Natural killer cell treated with Interleukin-12 subunit alpha and Interleukin-12 subunit beta and Interleukin-15 and Interleukin-18, amount 100 ng/mL, for 72 hours (primary cell): ENCODE measurements at regions not wholly inside any gene's neighbourhood (a gene's known extent, or its start where the extent isn't known, plus 50 kb on each side); places are given as distances from the start of the nearest gene placed in this dataset.

Experiments
- ATAC-seq, 2 donors: fragments of 150-1000 bp; cut with Tn5 transposase in 1 of 2; sonication (Bioruptor Pico), chemical (Tn5 transposase) in 1 of 2; 2 replicates each; pipeline ENCODE4 v1.10.0; 2021
- DNase-seq: peaks from one replicate; pipeline ENCODE4 v3.0.0; 2022; ENCODE audit warnings: low spot score
- H3K27ac Mint-ChIP-seq, 2 donors: 1 replicate in 1 of 2; 2 replicates in 1 of 2; pipeline ENCODE4 v1.8.0; 2022; ENCODE audit warnings: mixed read lengths in 2 of 2, mild to moderate bottlenecking in 1 of 2, moderate library complexity in 1 of 2
- H3K27me3 Mint-ChIP-seq, 2 donors: 1 replicate in 1 of 2; 2 replicates in 1 of 2; pipeline ENCODE4 v1.8.0; 2022; ENCODE audit warnings: mixed read lengths in 2 of 2
- H3K36me3 Mint-ChIP-seq: one replicate; pipeline ENCODE4 v1.8.0; 2022; ENCODE audit warnings: mixed read lengths
- H3K4me1 Mint-ChIP-seq, 2 donors: 1 replicate in 1 of 2; 2 replicates in 1 of 2; pipeline ENCODE4 v1.8.0; 2022; ENCODE audit warnings: low read depth in 2 of 2, mixed read lengths in 2 of 2, mild to moderate bottlenecking in 1 of 2
- H3K4me3 Mint-ChIP-seq: one replicate; pipeline ENCODE4 v1.8.0; 2022; ENCODE audit warnings: mixed read lengths
- H3K9me3 Mint-ChIP-seq: 2 replicates; pipeline ENCODE4 v1.8.0; 2022; ENCODE audit warnings: mixed read lengths

DNA sequence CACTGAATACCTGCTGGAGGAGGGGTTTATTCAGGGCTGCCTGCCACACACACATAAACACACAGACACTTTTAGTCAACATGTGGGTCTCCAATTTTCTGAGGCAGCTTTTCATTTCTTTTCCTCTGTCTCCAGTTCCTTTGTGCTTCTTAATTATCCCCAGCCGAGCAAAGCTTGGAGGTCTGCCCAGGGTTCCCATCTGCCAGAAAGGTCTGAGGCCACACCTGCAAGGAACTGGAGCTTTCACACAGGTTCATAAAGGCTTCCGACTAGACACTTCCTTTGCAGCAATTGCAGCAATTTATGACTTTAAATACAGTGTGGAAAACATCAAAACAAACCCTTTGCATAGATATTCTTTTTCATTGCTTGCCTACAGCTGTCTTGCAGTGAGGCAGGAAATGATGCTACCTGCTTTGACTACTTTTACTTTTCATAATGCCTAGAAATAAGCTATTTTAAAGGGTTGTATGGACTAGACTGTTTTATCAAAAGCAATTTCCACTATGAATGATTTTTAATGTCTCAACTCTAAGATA lies 1318.9 kb downstream of the AACS start:
- DNase-seq (no peak), ATAC-seq (no peak)
- Mint-ChIP-seq H3K4me3 (no peak overlapping the region), H3K9me3 (peaks cover 20% of the 10 kb centered on the region), H3K27ac (no peak overlapping the region), H3K27me3 (no peaks in the 10 kb centered on the region), H3K4me1 (no peaks in the 10 kb centered on the region), H3K36me3 (no peaks in the 10 kb centered on the region)

DNA sequence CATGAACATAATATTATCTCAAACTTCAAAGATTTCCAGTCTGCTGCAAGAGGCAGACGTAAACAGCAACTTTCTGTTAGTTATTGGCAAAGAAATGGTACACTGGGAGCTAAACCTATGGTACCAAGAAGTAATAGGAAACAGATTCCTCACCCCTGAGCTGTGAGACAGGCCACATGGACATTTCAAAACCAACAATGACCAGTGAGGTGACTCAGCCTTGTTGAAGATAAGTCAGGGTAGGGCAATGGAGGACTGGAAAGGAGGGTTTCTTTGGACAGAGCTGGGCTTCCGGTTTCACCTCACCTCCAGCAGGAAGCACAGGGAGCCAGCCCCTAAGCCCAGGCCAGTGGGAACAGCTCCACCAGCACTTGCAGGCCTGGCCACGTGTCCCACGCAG lies 1320.5 kb downstream of the AACS start:
- no peak overlapping the region for H3K27ac Mint-ChIP-seq
- peaks cover 20% of the 10 kb centered on the region for H3K9me3 Mint-ChIP-seq
- ATAC-seq (no peak), DNase-seq (no peak)
- no peaks in the 10 kb centered on the region for H3K27me3 Mint-ChIP-seq
- no peaks in the 10 kb centered on the region for H3K4me1 Mint-ChIP-seq
- H3K36me3 Mint-ChIP-seq: no peaks in the 10 kb centered on the region
- H3K4me3 Mint-ChIP-seq: no peak overlapping the region

DNA sequence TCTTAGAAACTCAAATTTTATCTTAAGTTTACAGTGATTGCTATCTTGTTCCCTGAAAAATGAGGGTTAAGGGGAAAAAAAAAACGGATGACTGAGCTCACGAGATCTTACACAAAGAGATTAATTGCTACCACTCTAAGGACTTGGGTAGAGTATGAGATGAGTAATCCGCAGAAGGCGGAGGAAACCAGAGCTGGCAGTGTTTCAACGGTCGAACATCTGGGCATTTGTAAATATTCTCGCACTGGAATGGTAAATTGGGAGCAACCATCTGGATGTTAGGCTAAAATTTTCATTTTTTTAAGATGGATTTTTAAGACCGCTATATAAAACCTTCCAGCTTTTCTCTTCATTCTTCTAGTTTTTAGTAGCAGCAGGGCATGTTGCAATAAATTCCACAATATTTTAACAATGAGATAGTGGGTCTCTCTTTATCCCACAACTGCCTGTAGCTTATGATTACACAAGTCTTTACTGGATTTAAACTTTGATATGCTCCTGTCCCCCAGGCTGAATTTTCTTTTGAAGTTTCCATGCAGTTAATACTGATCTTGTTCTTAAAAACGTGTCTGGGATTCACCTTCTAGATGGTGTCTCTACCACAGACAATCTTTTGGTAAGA lies 1324.1 kb downstream of the AACS start:
- Mint-ChIP-seq H3K4me3 (no peak overlapping the region), H3K4me1 (no peaks in the 10 kb centered on the region), H3K27ac (no peak overlapping the region), H3K9me3 (peaks cover 11% of the 10 kb centered on the region), H3K36me3 (no peaks in the 10 kb centered on the region), H3K27me3 (no peaks in the 10 kb centered on the region)
- ATAC-seq (no peak), DNase-seq (no peak)

DNA sequence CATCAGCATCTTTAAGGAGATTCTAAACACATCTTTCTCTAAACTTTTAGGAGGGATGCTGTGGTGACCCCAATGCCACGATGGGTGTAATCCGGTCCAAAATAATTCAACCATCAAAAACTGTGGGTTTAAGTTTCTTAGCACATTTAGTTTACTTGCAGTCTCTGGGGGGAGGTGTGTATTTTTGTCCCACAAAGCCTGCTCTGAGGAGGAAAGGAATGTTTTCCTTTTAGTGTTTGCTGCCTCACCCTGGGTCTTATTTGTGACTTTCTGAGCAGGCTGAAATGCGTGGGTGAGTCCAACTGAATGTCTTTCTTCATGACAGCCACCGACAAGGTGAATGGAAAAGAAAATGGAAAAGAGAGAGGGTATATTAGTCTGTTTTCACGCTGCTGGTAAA lies 1324.7 kb downstream of the AACS start:
- H3K27me3 Mint-ChIP-seq: no peaks in the 10 kb centered on the region
- no peak overlapping the region for H3K27ac Mint-ChIP-seq
- H3K36me3 Mint-ChIP-seq: no peaks in the 10 kb centered on the region
- no peaks in the 10 kb centered on the region for H3K4me1 Mint-ChIP-seq
- DNase-seq (no peak), ATAC-seq (no peak)
- peaks cover 11% of the 10 kb centered on the region for H3K9me3 Mint-ChIP-seq
- no peak overlapping the region for H3K4me3 Mint-ChIP-seq

DNA sequence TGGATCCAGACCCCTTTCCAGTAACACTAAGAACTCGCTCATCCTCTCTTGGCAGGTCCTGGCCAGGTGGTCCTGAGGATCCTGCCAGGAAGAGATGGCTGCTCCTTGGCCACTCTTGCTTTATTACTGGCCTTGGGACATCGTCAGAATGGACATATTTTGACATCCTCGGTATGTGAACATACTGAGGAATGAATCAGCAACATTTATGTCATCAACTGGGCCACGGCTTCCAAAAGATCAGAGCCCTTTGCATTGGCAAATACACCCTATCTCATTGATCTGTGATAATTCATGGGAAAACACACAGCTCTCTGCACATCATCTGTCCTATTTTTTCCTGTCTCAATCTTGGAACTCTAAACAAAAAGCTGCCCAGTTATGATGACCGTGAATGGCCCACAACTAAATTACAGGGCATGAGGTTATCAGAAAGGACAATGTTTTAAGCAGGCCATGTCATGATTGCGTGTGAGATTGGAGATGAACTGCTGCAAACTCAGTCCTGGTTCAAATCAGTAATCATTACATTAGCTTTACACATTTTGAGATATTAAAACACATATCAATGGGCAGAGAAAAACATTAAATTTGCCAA lies 1325.8 kb downstream of the AACS start:
- peaks cover 11% of the 10 kb centered on the region for H3K9me3 Mint-ChIP-seq
- no peak for ATAC-seq
- H3K4me1 Mint-ChIP-seq: no peaks in the 10 kb centered on the region
- no peaks in the 10 kb centered on the region for H3K27me3 Mint-ChIP-seq
- H3K4me3 Mint-ChIP-seq: no peak overlapping the region
- no peak overlapping the region for H3K27ac Mint-ChIP-seq
- no peak for DNase-seq
- no peaks in the 10 kb centered on the region for H3K36me3 Mint-ChIP-seq

DNA sequence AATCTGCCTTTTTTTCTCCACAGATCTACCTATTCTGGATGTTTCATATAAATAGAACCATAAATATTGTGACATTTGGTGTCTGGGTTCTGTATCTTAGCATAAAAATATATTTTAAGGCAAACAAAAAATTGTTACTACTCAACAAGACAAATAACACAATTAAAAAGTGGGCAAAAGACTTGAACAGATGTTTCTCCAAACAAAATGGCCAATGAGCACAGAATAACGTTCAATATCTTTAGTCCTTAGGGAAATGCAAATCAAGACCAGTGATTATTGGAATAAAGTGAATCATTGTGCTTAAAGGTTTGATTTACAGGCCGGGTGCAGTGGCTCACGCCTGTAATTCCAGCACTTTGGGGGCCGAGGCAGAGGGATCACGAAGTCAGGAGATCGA lies 1331.3 kb downstream of the AACS start:
- no peak overlapping the region for H3K4me3 Mint-ChIP-seq
- H3K36me3 Mint-ChIP-seq: no peaks in the 10 kb centered on the region
- DNase-seq (no peak), ATAC-seq (no peak)
- peaks cover 8% of the 10 kb centered on the region for H3K9me3 Mint-ChIP-seq
- no peaks in the 10 kb centered on the region for H3K4me1 Mint-ChIP-seq
- no peaks in the 10 kb centered on the region for H3K27me3 Mint-ChIP-seq
- no peak overlapping the region for H3K27ac Mint-ChIP-seq

DNA sequence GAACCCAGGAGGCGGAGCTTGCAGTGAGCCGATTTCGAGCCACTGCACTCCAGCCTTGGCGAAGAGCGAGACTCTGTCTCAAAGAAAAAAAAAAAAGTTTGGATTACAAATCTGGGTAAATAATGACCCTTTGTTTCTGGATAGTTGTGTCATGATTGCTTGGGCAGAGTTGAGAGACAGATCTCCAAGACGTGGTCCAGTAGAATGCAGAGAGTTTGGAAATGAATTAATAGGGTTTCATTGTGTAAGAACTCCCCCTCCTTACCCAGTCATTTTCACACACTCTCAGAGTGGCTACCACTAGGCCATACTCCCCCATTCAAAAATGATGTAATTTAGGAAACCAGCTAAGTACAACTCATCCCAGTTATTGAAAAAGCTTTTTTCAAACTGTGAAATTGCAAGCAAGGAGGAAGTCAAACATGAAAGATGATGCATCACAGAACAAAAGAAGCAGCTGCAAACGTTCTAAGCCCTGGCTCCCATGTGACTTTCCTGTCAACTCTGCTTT lies 1331.9 kb downstream of the AACS start:
- DNase-seq (no peak), ATAC-seq (no peak)
- Mint-ChIP-seq H3K4me3 (no peak overlapping the region), H3K9me3 (peaks cover 8% of the 10 kb centered on the region), H3K27me3 (no peaks in the 10 kb centered on the region), H3K4me1 (no peaks in the 10 kb centered on the region), H3K27ac (no peak overlapping the region), H3K36me3 (no peaks in the 10 kb centered on the region)

DNA sequence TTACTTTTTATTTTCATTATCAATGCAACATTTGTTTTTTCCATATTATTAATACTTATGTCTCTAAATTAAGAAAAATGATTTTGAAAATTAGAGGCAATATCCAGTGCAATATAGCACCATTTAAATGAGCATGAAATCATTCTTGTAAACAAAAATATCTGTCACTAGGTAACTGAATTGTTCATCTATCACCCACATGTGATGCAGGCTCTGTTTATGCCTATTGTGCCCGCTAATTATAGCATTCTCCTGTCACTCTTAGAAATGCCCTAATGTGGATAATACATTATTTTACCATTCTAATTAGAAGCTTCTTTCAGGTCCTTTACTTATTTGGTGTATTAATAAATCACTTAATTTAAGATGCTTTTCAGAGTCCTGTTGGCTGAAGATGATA lies 1332.4 kb downstream of the AACS start:
- H3K27ac Mint-ChIP-seq: no peak overlapping the region
- H3K9me3 Mint-ChIP-seq: peaks cover 8% of the 10 kb centered on the region
- no peak overlapping the region for H3K4me3 Mint-ChIP-seq
- H3K36me3 Mint-ChIP-seq: no peaks in the 10 kb centered on the region
- H3K27me3 Mint-ChIP-seq: no peaks in the 10 kb centered on the region
- no peak for ATAC-seq
- no peak for DNase-seq
- H3K4me1 Mint-ChIP-seq: no peaks in the 10 kb centered on the region

DNA sequence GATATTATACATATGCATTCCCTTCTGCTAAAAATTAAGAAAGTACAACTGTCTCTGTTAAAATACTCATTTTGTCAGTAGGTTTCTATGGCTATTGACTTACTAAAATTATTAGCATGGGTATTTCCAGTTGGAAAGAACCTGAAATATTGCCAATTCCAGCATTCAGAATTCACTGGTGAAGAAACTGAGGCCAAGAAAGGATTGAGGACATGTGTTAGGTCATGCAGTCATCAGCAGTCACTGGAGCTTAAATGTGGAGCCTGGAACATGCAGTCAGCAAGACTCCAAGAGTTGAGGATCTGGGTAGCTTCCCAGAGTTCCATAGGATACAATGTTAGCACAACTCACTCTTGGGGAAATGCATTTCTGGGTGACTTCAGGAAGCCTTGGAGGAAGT lies 1335.6 kb downstream of the AACS start:
- DNase-seq (no peak), ATAC-seq (no peak)
- Mint-ChIP-seq H3K9me3 (peaks cover 13% of the 10 kb centered on the region), H3K4me3 (no peak overlapping the region), H3K27me3 (no peaks in the 10 kb centered on the region), H3K27ac (no peak overlapping the region), H3K36me3 (no peaks in the 10 kb centered on the region), H3K4me1 (no peaks in the 10 kb centered on the region)

DNA sequence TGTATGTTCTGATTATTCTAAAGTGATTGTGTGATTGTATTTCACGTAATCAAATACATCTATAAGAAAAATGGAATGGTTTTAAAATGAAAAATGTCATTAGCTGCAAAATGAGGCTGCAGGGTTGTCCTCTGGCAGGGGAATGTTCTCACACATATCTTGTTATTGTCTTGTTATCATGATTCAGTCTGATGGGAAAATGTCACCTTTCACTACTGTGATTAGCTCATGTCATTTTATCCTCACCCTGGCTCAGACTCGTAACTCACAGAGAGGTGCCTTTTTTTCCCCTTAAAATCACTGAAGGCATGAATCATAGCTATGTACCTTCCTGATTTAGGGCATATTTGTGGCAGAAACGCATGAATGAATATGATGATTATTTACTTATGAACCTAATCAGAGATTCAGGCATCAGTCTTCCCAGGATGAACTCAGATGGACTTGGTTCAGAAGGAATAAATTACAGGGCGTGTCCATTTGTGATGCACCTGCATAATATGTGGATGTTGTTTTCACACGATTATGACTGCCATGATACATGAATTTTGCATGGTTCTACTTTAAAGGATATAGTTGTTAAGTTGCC lies 1339.2 kb downstream of the AACS start:
- DNase-seq (no peak), ATAC-seq (no peak)
- Mint-ChIP-seq H3K9me3 (peaks cover 17% of the 10 kb centered on the region), H3K4me1 (no peaks in the 10 kb centered on the region), H3K27ac (no peak overlapping the region), H3K4me3 (no peak overlapping the region), H3K36me3 (no peaks in the 10 kb centered on the region), H3K27me3 (no peaks in the 10 kb centered on the region)

DNA sequence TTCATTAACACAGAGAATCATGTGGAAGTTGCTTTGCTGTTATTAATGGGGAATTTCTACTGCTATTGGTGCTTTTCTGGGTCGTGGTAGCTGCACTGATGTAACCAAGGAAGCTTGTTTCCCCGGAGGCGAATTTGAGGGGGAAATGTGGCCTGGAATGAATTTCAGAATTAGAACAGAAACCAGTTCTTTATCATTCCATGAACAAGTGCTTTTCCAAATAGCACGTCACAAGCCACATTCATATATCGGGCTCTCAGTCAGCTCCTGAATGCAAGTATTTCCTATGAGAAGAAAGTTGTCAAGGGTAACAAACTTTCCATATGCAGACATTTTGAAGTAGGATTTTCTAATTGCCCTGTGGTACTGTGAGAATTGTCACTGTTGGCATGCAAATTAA lies 1353.2 kb downstream of the AACS start:
- DNase-seq: no peak
- Mint-ChIP-seq H3K4me3 (no peak overlapping the region), H3K27ac (no peak overlapping the region), H3K4me1 (no peaks in the 10 kb centered on the region), H3K27me3 (no peaks in the 10 kb centered on the region), H3K9me3 (peaks cover 10% of the 10 kb centered on the region), H3K36me3 (no peaks in the 10 kb centered on the region)
- no peak for ATAC-seq

DNA sequence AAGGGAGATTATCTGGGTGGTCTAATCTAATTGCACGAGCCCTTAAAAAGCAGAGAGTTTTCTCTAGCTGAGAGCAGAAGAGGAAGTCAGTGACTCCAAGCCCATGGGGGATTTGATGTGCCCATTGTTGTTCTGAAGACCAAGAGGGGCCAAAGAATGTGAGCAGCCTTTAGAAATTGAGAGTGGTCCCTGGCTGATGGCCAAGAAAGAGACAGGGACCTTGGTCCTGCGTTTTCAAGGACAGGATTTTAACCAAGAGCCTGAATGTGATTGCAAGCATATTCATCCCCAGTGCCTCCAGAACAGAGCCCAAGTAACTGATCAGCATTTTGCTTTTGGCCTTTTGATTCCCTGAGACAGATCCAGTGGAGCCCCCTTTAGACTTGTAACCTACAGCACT lies 1353.9 kb downstream of the AACS start:
- Mint-ChIP-seq H3K27ac (no peak overlapping the region), H3K36me3 (no peaks in the 10 kb centered on the region), H3K9me3 (peaks cover 10% of the 10 kb centered on the region), H3K27me3 (no peaks in the 10 kb centered on the region), H3K4me1 (no peaks in the 10 kb centered on the region), H3K4me3 (no peak overlapping the region)
- ATAC-seq (no peak), DNase-seq (no peak)

DNA sequence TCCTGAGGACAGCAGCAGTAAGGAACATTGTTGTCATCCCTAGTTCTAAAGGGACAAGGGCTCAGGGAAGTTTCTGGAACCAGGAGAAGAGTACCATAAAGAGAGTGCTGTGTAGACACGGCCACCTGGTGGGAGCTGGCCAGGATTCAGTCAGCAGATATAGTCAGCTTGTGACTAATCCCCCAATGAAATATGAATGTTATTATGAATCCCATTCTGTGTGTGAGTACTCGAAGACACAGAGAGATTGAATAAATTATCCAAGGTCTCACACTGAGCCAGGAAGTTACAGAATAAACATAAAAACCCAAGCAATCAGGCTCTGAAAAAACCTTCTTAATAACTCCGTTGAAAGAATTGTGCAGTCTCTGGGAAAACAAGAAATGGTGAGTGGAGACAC lies 1359.5 kb downstream of the AACS start:
- H3K36me3 Mint-ChIP-seq: no peaks in the 10 kb centered on the region
- H3K4me3 Mint-ChIP-seq: no peak overlapping the region
- DNase-seq: no peak
- peaks cover 18% of the 10 kb centered on the region for H3K9me3 Mint-ChIP-seq
- H3K27ac Mint-ChIP-seq: no peak overlapping the region
- ATAC-seq: no peak
- no peaks in the 10 kb centered on the region for H3K27me3 Mint-ChIP-seq
- H3K4me1 Mint-ChIP-seq: no peaks in the 10 kb centered on the region

DNA sequence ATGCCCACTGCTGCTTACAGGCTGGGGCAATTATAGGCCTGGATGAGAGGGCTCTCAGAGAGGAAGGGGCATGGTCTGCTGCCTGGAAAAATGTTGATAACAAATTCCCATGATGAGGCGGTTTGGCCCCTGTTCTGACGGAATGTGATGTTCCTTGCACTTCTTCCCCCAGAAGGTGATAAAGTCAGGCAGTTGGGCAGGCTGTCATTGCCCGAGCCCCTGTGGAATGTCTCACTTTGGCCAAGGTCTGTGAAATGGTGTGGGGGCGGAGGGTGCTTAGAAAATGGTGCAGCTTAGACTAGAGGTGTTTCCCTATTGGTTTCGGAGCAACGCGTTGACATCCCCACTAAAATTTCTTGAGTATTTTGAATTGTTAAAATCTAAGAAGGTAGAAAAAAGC lies 1360.0 kb downstream of the AACS start:
- H3K27ac Mint-ChIP-seq: no peak overlapping the region
- H3K9me3 Mint-ChIP-seq: peaks cover 17% of the 10 kb centered on the region
- H3K4me3 Mint-ChIP-seq: no peak overlapping the region
- H3K27me3 Mint-ChIP-seq: no peaks in the 10 kb centered on the region
- ATAC-seq: no peak
- no peaks in the 10 kb centered on the region for H3K36me3 Mint-ChIP-seq
- no peaks in the 10 kb centered on the region for H3K4me1 Mint-ChIP-seq
- DNase-seq: no peak
